GM21786 (cell line): ENCODE measurements at regions not wholly inside any gene's neighbourhood (a gene's known extent, or its start where the extent isn't known, plus 50 kb on each side); places are given as distances from the start of the nearest gene placed in this dataset.
A peak's percentile ranks its signal among the peaks of the same experiment; 100 is the strongest.
"Not testable (repeated sequence)": the region's sequence is repeated elsewhere in the genome, so short reads cannot be mapped to it uniquely, and the experiment has no call there.

ENCODE experiments used
- ATAC-seq: cut with Tn5 transposase; IDR thresholded peaks from one replicate; pipeline ENCODE4 v1.9.1; 2021; ENCODE audit not compliant: unreplicated experiment

GRCh38 chr16:58960034-58960433, 225.9 kb upstream of the GOT2 start:
- ATAC-seq, result no peak

DNA sequence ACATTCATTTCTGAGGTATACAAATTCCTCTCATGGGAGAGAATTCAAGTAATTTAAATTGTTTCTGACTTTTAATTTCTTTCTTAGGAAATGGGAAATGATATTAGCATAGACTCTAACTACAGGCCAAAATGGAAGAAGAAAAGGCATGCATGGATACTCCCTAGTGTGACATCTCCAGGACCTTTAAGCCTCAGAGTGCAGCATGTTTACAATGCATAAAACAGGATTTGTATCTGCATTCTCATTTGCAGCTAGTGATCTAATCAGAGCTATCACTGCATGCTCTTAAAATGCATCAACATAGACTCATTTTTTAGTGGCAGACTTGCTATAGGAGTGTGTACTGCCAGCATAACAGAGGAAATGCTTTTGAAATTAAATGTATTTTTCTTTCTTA, 224.6 kb upstream of the GOT2 start:
- ATAC-seq, result no peak

- ATAC-seq, result no peak
Measured at GRCh38 chr16:58948244-58948643, 214.1 kb upstream of the GOT2 start.

DNA sequence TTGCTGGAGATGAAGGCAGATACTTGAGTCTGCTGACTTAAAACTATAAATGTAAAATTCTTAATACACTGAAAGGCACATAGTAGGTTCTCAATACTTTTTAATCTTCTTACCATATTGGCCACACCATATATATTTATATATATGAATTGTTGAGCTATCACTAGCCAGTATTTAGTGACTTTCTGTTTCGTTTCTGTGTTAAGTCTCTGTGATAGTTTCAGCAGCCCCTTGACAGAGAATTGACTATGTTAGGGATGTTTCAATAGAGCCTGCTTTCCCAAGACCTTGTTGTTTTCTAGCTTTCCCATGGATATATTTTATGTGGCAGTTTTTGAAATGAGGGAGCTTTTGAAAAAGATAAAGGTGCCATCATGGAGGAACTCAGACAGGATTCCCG, 206.5 kb upstream of the GOT2 start:
- no peak for ATAC-seq

- ATAC-seq, result no peak
Measured at GRCh38 chr16:58938811-58939210, 204.7 kb upstream of the GOT2 start.

DNA sequence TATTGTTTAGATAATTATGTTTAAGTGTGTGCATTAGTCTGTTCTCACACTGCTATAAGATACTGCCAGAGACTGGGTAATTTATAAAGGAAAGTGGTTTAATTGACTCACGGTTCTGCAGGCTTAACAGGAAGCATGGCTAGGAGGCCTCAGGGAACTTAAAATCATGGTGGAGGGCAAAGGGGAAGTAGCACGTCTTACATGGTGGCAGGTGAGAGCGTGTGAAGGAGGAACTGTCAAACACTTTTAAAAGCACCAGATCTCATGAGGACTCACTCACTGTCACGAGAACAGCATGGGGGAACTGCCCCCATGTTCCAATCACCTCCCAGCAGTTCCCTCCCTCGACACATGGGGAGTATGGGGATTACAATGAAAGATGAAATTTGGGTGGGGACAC, 203.5 kb upstream of the GOT2 start:
- ATAC-seq, result no peak

GRCh38 chr16:58933186-58933585, 199.1 kb upstream of the GOT2 start:
- no peak for ATAC-seq

GRCh38 chr16:58931436-58931835, 197.3 kb upstream of the GOT2 start:
- ATAC-seq, result no peak

DNA sequence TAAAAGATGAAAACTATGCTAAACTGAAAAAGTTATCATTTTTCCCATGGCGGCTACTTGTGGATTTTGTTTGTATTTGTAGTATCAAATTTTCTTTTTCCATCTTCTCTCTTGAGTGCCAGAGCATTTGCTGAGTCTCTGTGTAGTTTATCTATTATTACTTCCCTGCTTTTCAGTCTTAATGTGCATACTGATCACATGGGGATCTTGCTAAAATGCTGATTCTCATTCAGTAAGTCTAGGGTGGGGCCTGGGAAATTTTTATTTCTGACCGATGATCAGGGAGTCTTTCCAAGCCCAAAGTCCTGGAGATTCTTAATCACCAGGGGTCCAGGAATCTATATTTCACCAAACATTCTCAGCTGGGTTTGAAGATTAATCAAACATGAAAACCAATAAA, 189.0 kb upstream of the GOT2 start:
- ATAC-seq, result no peak

- ATAC-seq, result no peak
Measured at GRCh38 chr16:58913456-58913855, 179.3 kb upstream of the GOT2 start.

DNA sequence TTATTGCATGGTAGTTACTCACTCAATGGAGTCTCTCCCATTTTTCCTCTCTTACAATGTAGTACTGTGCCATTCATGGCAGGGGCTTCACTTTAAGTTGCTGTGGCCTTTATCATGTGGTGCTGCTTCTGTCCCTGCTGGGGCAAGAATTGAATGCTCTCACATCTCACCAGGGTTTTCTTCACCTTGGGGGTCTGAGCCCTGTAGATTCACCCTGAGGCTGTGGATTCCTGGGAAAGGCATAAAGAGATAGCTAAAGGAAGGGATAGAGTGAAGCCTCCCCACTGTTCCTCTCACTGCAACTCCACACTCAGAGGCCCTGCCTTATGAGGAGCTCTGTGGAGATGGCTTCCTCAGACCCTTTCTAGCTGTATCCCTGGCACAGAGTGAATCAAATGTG, 178.5 kb upstream of the GOT2 start:
- ATAC-seq, result no peak

DNA sequence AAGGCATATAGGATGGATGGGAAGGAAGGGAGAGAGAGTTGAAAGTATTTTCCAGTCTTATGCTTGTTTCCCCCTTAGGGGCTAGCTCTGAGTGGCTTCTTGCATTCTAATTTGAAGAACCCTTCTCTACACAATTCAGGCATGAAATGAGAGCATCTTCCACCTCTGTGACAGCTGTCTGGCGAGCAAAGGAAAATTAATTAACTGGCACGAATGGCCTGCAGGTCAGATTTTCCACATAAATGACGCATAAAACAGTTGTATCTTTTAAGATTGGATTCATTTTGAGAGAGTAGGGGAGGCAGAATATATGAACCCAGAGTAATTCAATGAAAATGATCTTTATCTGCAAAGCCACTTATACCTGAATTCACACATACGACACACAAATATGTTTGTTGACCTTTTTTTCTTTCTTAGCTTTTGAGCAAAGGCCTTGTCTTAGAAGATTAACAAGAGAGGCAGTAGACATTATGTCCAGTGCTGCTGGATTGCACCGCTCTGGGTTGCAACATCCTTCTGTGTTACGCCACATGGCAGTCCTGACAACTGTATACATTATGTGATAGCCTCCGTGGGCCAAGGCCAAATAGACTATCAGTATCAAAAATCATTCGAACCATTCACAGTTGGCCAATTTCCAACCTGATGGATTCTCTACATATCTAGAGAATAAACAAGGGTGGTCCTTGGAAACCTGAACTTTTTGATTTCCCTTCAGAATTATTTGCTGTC, 173.0 kb upstream of the GOT2 start:
- no peak for ATAC-seq

- ATAC-seq, result no peak
Measured at GRCh38 chr16:58904291-58904690, 170.2 kb upstream of the GOT2 start.

DNA sequence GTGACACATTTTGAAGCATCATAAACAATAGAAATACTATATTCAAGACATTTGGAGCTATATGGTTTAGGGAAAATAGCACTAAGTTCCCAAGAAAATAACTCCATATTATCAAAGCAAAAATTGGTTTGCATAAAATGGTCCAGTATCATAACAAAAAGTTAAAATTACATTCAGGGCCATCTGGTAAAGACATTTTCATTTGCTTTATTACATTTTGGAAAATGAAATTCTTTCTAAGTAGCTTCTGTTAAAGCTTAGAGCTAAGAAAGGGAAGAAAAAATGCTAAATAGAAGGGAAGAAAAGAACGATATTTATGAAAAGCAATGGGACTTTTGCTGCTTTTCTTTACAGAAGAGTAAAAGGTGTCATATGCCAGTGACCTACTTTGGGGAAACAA, 155.4 kb upstream of the GOT2 start:
- no peak for ATAC-seq

DNA sequence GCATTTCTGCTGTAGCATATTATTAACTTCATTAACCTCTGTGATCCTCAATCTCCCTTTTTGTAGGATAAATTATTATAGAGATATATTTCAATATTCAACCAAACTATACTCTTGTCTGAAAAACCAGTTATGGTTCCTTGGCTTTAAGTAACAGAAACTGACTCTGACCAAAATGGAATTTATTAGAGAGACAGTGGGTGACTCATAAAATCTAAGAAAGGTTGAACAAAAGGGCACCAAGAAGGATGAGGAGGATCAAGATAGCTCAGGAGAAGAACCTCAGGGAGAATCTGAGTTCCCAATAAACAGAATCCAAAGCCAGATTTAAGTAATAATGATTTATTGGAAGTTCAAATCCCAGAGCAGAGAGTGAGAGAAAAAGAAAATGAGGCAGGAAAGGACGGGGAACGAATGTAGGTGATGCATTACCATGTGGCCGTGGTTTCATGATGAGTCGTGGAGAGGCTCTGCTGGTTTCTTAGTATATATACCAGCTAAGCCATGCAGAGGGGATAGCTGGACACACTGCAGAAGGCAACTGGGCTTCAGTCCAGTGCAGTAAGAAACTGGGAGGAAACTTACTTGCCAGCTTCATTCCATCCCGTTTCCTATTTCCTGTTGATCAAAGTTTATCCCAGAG, 151.5 kb upstream of the GOT2 start:
- peak; percentile 65 for ATAC-seq

- ATAC-seq, result no peak
Measured at GRCh38 chr16:58884141-58884540, 150.0 kb upstream of the GOT2 start.

DNA sequence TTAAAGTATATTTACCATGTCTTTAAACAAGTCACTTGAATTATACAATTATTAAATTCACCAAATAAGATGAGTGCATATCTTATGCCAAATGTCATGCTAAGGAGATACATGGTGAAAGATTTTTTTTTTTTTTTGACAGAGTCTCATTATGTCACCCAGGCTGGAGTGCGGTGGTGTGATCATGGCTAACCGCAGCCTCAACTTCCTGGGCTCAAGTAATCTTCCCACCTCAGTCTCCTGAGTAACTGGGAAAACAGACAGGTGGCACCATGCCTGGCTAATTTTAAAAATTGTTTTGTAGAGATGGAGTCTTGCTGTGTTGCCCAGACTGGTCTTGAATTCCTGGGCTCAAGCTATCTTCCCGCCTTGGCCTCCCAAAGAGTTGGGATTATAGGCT, 149.0 kb upstream of the GOT2 start:
- no peak for ATAC-seq

DNA sequence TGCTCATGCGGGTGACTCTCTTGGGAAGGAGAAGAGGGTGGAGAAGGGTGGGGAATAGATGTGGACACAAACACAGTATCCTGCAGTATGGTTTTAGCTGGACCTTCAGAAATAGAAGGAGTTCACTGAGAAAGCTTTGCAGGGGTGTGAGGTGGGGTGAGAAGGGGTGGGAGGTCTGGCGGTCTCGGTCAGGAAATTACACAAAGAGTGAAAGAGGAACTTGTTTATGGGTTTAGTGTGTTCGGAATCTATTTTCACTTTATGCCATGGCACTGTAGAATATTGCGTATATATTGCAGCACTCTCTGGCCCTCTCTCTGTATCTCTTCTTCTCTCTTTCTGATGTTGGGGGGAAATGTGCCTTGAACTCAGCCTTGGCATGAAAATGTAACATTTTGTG, 148.2 kb upstream of the GOT2 start:
- ATAC-seq, result peak; percentile 92

DNA sequence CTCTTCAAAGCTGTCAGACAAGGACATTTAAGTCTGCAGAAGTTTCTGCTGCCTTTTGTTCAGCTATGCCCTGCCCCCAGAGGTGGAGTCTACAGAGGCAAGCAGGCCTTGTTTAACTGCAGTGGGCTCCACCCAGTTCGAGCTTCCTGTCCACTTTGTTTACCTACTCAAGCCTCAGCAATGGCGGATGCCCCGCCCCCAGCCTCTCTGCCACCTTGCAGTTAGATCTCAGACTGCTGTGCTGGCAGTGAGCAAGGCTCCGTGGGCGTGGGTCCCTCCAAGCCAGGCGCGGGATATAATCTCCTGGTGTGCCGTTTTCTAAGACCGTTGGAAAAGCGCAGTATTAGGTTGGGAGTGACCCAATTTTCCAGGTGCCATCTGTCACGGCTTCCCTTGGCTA, 144.5 kb upstream of the GOT2 start:
- not testable (repeated sequence) for ATAC-seq

DNA sequence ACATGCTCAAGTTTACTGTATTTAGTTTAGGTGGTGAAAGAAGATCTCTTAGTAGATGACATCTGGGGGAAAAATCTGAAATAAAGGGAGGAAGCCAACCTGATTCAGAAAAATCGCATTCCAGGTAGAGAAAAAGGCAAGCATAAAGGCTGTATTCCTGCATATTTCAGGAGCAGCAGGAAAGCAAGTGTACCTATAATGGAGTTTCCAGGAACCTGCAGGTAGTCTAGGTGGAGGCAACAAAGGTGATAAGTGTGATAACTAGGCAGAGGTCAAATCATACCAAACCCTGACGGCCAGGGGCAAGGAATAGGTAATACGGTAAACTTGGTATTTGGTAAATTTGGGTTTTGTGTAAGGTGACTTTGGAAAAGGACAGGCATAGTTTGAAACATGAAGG, 132.8 kb upstream of the GOT2 start:
- no peak for ATAC-seq

DNA sequence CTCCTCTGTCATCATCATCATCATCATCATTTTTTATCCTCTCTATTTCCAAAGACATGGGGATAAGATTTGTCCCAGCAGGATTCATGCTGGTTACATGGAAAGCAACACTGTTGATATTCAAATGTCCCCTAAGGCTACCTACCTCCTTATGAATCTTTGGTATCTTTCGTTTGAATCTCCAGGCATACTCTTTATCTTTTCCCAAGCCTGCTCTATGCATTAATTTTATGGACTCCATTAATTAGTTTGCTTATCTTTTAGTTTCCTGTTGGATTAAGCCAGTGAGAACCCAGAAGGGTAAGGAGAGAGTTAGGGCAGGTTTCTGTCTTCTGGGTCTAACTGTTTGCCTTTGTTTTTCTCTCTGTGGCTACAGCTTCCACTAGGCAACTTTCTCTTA, 129.6 kb upstream of the GOT2 start:
- no peak for ATAC-seq

DNA sequence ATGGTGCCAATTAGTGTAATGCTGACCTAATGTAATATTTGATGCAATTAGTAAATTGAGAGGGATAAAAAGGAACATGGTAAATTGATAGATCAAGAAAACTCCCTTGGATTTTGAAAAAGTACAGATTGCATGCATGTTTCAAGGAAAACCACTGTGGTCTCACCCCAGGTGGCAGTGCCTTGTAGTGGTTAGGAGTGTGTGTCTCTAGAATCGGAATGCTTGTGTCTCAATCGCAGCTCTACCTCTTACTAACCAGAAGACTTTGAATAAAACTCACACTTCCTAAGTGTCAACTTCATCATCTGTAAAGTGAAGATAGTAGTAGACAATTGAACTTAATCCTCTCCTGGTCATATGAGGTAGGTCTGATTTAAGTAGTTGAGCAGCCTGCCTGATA, 128.9 kb upstream of the GOT2 start:
- no peak for ATAC-seq
